CD1c-positive myeloid dendritic cell (primary cell): ENCODE measurements at regions not wholly inside any gene's neighbourhood (a gene's known extent, or its start where the extent isn't known, plus 50 kb on each side); places are given as distances from the start of the nearest gene placed in this dataset.
A peak's percentile ranks its signal among the peaks of the same experiment; 100 is the strongest.

Source experiments
- DNase-seq: peaks from one replicate; pipeline ENCODE4 v3.0.0-alpha.2; 2016; ENCODE audit errors: extremely low spot score

- no peak for DNase-seq
Observed at GRCh38 chr6:43849844-43850243, 79.8 kb downstream of the VEGFA start.

GRCh38 chr6:43848671-43849391 is 78.8 kb downstream of the VEGFA start:
- peak; percentile 12 for DNase-seq

- DNase-seq, result no peak
Observed at GRCh38 chr6:43847741-43848630, 78.0 kb downstream of the VEGFA start.

- no peak for DNase-seq
Observed at GRCh38 chr6:43846556-43846955, 76.5 kb downstream of the VEGFA start.

GRCh38 chr6:43845646-43846045 is 75.6 kb downstream of the VEGFA start:
- no peak for DNase-seq

GRCh38 chr6:43843669-43844171 is 73.7 kb downstream of the VEGFA start:
- DNase-seq, result no peak

- DNase-seq, result no peak
Observed at GRCh38 chr6:43843097-43843645, 73.2 kb downstream of the VEGFA start.

- DNase-seq, result no peak
Observed at GRCh38 chr6:43842231-43842794, 72.3 kb downstream of the VEGFA start.

- no peak for DNase-seq
Observed at GRCh38 chr6:43840490-43841218, 70.6 kb downstream of the VEGFA start.

GRCh38 chr6:43838276-43839036 is 68.4 kb downstream of the VEGFA start:
- DNase-seq, result peak; percentile 48

GRCh38 chr6:43837507-43837906 is 67.5 kb downstream of the VEGFA start:
- DNase-seq, result no peak

- DNase-seq, result no peak
Observed at GRCh38 chr6:43836507-43837240, 66.7 kb downstream of the VEGFA start.
